K562 (cell line): ENCODE measurements at regions not wholly inside any gene's neighbourhood (a gene's known extent, or its start where the extent isn't known, plus 50 kb on each side); places are given as distances from the start of the nearest gene placed in this dataset.

Experiments used
- ATF7 ChIP-seq: fragments of 450-650 bp; IDR thresholded peaks from 2 replicates; pipeline ENCODE4 v1.7.1; 2014; ENCODE audit warnings: mild to moderate bottlenecking, moderate library complexity
- BCOR ChIP-seq: fragments of 450-650 bp; IDR thresholded peaks from 2 replicates; pipeline ENCODE4 v1.6.1; 2016
- C11orf30 ChIP-seq: fragments of 450-650 bp; IDR thresholded peaks from 2 replicates; pipeline ENCODE4 v1.6.1; 2016; ENCODE audit warnings: low read depth, mild to moderate bottlenecking
- ELF4 ChIP-seq: fragments of 450-650 bp; formaldehyde crosslinking; IDR thresholded peaks from 2 replicates; pipeline ENCODE4 v1.4.0; 2022; ENCODE audit warnings: missing genetic modification characterization
- GATAD2A ChIP-seq: fragments of 450-650 bp; IDR thresholded peaks from 2 replicates; pipeline ENCODE4 v1.6.1; 2017
- HDAC2 ChIP-seq: fragments of 450-650 bp; IDR thresholded peaks from 2 replicates; pipeline ENCODE4 v1.6.1; 2016; ENCODE audit warnings: mild to moderate bottlenecking
- NFRKB ChIP-seq: fragments of 450-650 bp; IDR thresholded peaks from 2 replicates; pipeline ENCODE4 v1.6.1; 2016; ENCODE audit warnings: low read depth
- NR2C1 ChIP-seq, 2 experiments: fragments of 450-650 bp; IDR thresholded peaks; 2 replicates each; pipeline ENCODE4 v1.6.1; 2017; ENCODE audit warnings: mild to moderate bottlenecking in 2 of 2, antibody characterized with exemption in 1 of 2, inconsistent platforms in 1 of 2, missing compliant biosample characterization in 1 of 2, missing genetic modification characterization in 1 of 2
- NR2C2 ChIP-seq, 2 experiments: fragments of 200-800 bp in 1 of 2; sonication (Bioruptor generic) in 1 of 2; sonication (generic) in 1 of 2; formaldehyde crosslinking in 1 of 2; IDR thresholded peaks; 2 replicates each; pipeline versions ENCODE4 v1.6.1 to v1.8.0; 2016 to 2022; ENCODE audit warnings: mild to moderate bottlenecking in 1 of 2, missing compliant biosample characterization in 1 of 2, missing genetic modification characterization in 1 of 2, missing genetic modification reagents in 1 of 2
- POLR2AphosphoS2 ChIP-seq: IDR thresholded peaks from 2 replicates; pipeline ENCODE4 v1.6.1; 2012; ENCODE audit warnings: low read length, improper control_type of control experiment
- RBM25 ChIP-seq: fragments of 200-400 bp; formaldehyde crosslinking; IDR thresholded peaks from 2 replicates; pipeline ENCODE4 v1.6.1; 2018; ENCODE audit warnings: low read length, low read depth, moderate library complexity; ENCODE audit not compliant: severe bottlenecking
- RFX7 ChIP-seq: fragments of 250-450 bp; sonication (Bioruptor Pico); IDR thresholded peaks from 2 replicates; pipeline ENCODE4 v1.5.1; 2021; ENCODE audit warnings: mild to moderate bottlenecking
- RUNX1 ChIP-seq: sonication (generic); IDR thresholded peaks from 2 replicates; pipeline ENCODE4 v1.6.1; 2016; ENCODE audit warnings: antibody characterized with exemption, low read depth
- SMARCA4 ChIP-seq: fragments of 450-650 bp; IDR thresholded peaks from 2 replicates; pipeline ENCODE4 v1.6.1; 2016
- TAL1 ChIP-seq: fragments of 450-650 bp; IDR thresholded peaks from 2 replicates; pipeline ENCODE4 v1.6.1; 2016; ENCODE audit warnings: mild to moderate bottlenecking
- TBP ChIP-seq: optimal IDR thresholded peaks from 2 replicates; pipeline ENCODE3; 2011; ENCODE audit warnings: low read depth, low read length, improper control_type of control experiment
- ZBED1 ChIP-seq: IDR thresholded peaks from 2 replicates; pipeline ENCODE4 v1.6.1; 2014
- ZNF175 ChIP-seq: fragments of 200-800 bp; sonication (Bioruptor generic); IDR thresholded peaks from 2 replicates; pipeline ENCODE4 v1.6.1; 2016; ENCODE audit warnings: low read depth, mild to moderate bottlenecking, missing genetic modification characterization, missing compliant biosample characterization
- ZNF24 ChIP-seq: fragments of 450-650 bp; IDR thresholded peaks from 2 replicates; pipeline ENCODE4 v1.6.1; 2016
- ZNF263 ChIP-seq: sonication (generic); formaldehyde crosslinking; IDR thresholded peaks from 2 replicates; pipeline ENCODE4 v1.8.0; 2022; ENCODE audit warnings: mild to moderate bottlenecking, missing genetic modification reagents, borderline replicate concordance
- ZNF316 ChIP-seq: fragments of 450-650 bp; IDR thresholded peaks from 2 replicates; pipeline ENCODE4 v1.6.1; 2016
- ZNF384 ChIP-seq: IDR thresholded peaks from 2 replicates; pipeline ENCODE4 v1.6.1; 2012; ENCODE audit warnings: low read depth, low read length, improper control_type of control experiment
- ZNF57 ChIP-seq: fragments of 450-650 bp; formaldehyde crosslinking; IDR thresholded peaks from 2 replicates; pipeline ENCODE4 v1.4.0; 2020; ENCODE audit warnings: mild to moderate bottlenecking, moderate library complexity
- TF ChIP-seq, protein P1 (sequence below), 2 experiments: fragments of 450-650 bp; IDR thresholded peaks; 2 replicates each; pipeline ENCODE4 v1.6.1; 2018; ENCODE audit warnings: mild to moderate bottlenecking in 2 of 2, low read depth in 1 of 2; ENCODE audit not compliant: partially characterized antibody in 2 of 2
- TF ChIP-seq, protein P2 (sequence below): fragments of 200-800 bp; sonication (Bioruptor generic); IDR thresholded peaks from 2 replicates; pipeline ENCODE4 v1.6.1; 2017; ENCODE audit warnings: missing genetic modification characterization, missing compliant biosample characterization

DNA sequence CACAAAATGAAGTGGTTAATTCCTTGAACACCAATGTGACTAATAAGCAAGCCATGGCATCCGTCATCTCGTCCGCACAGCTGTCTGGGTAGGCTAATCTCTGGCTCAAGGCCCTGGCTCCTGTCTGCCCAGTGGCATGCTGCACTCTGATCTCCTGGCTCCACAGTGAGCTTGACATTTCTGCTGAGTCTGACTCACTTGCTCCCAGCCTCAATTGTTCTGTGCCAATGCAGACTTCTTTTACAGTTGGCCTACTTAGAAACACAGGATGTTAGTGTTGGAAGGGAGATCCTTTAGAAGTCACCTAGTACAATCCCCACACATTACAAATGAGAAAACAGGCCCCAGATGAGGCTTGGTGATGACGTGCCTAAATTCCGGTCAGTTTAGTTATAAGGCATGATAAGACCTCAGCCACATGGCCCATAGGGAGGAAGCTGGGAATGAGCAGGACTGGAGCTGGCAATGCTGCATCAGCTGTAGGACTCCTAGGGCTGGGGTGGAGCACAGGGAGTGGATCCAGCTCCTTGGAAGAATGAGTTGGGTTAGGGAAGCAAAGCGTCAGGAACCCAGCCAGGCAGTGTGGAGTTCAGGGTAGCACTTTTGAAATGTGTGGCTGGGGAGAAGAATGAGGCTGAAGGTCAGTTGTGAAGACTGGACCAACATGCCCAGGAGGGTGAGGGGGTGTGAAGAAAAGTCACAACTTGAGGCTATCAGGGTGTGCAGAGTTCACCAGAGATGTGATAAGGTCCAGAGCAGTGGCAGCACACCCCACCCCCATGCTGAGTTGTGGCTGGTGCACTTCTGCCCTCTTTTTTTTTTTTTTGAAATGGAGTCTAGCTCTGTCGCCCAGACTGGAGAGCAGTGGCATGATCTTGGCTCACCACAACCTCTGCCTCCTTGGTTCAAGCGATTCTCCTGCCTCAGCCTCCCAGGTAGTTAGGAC, 70.2 kb upstream of the EED start (continued):
- TF ChIP-seq HDAC2, result 0 out of 2 replicates have a peak, but pooled peaks have one; percentile 38
- peak; percentile 65; the same call in 1 of the 2 replicates for TF ChIP-seq GATAD2A
- TF ChIP-seq NR2C2 (CRISPR knock-in tag; IDR thresholded peaks at IDR 0.05), result no peak
- TF ChIP-seq NR2C2 (tag; IDR thresholded peaks at IDR 0.05), result peak; percentile 88
- TF ChIP-seq SMARCA4, result peak; percentile 80
- no peak for TF ChIP-seq POLR2AphosphoS2
- TF ChIP-seq ZBED1, result peak; percentile 31; the same call in 1 of the 2 replicates
- TF ChIP-seq ZNF263 (CRISPR knock-in tag), result no peak
- TF ChIP-seq ZNF384, result peak; percentile 95
- TF ChIP-seq ZNF57 (CRISPR knock-in tag), result no peak
- TF ChIP-seq BCOR, result 0 out of 2 replicates have a peak, but pooled peaks have one; percentile 11
- peak; percentile 18; the same call in 1 of the 2 replicates for TF ChIP-seq C11orf30
- TF ChIP-seq NFRKB, result peak; percentile 54; the same call in 1 of the 2 replicates
- TF ChIP-seq RFX7 (CRISPR knock-in tag), result no peak
- peak; percentile 63; the same call in 1 of the 2 replicates for TF ChIP-seq ATF7
- TF ChIP-seq ZNF316, result peak; percentile 30
- TF ChIP-seq ZNF175, result peak; percentile 57; the same call in 1 of the 2 replicates
- peak; percentile 52; the same call in 1 of the 2 replicates for TF ChIP-seq ZNF24
- TF ChIP-seq RBM25, result no peak
- TF ChIP-seq NR2C1 (IDR thresholded peaks at IDR 0.05), result no peak; the same call in 1 of the 2 replicates
- TF ChIP-seq NR2C1 (tag; IDR thresholded peaks at IDR 0.05), result peak; percentile 48; the same call in 1 of the 2 replicates
- TF ChIP-seq TAL1, result peak; percentile 61
- TF ChIP-seq, protein P1, sequence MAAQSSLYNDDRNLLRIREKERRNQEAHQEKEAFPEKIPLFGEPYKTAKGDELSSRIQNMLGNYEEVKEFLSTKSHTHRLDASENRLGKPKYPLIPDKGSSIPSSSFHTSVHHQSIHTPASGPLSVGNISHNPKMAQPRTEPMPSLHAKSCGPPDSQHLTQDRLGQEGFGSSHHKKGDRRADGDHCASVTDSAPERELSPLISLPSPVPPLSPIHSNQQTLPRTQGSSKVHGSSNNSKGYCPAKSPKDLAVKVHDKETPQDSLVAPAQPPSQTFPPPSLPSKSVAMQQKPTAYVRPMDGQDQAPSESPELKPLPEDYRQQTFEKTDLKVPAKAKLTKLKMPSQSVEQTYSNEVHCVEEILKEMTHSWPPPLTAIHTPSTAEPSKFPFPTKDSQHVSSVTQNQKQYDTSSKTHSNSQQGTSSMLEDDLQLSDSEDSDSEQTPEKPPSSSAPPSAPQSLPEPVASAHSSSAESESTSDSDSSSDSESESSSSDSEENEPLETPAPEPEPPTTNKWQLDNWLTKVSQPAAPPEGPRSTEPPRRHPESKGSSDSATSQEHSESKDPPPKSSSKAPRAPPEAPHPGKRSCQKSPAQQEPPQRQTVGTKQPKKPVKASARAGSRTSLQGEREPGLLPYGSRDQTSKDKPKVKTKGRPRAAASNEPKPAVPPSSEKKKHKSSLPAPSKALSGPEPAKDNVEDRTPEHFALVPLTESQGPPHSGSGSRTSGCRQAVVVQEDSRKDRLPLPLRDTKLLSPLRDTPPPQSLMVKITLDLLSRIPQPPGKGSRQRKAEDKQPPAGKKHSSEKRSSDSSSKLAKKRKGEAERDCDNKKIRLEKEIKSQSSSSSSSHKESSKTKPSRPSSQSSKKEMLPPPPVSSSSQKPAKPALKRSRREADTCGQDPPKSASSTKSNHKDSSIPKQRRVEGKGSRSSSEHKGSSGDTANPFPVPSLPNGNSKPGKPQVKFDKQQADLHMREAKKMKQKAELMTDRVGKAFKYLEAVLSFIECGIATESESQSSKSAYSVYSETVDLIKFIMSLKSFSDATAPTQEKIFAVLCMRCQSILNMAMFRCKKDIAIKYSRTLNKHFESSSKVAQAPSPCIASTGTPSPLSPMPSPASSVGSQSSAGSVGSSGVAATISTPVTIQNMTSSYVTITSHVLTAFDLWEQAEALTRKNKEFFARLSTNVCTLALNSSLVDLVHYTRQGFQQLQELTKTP (IDR thresholded peaks at IDR 0.05; ENCODE audit: low read depth in 1 of 2, partially characterized antibody in 2 of 2), result peak in 1 of 2 experiments; percentile 41
- TF ChIP-seq, protein P2, sequence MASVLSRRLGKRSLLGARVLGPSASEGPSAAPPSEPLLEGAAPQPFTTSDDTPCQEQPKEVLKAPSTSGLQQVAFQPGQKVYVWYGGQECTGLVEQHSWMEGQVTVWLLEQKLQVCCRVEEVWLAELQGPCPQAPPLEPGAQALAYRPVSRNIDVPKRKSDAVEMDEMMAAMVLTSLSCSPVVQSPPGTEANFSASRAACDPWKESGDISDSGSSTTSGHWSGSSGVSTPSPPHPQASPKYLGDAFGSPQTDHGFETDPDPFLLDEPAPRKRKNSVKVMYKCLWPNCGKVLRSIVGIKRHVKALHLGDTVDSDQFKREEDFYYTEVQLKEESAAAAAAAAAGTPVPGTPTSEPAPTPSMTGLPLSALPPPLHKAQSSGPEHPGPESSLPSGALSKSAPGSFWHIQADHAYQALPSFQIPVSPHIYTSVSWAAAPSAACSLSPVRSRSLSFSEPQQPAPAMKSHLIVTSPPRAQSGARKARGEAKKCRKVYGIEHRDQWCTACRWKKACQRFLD (CRISPR knock-in tag), result peak; percentile 84
- peak; percentile 25 for TF ChIP-seq TBP
- peak; percentile 55; the same call in 1 of the 2 replicates for TF ChIP-seq RUNX1
- TF ChIP-seq ELF4, result peak; percentile 84; the same call in 1 of the 2 replicates
